ELR (cell line): ENCODE measurements at regions not wholly inside any gene's neighbourhood (a gene's known extent, or its start where the extent isn't known, plus 50 kb on each side); places are given as distances from the start of the nearest gene placed in this dataset.

Experiments
- DNase-seq: peaks from one replicate; pipeline ENCODE4 v3.0.0-alpha.2; 2015; ENCODE audit warnings: low read depth

DNA sequence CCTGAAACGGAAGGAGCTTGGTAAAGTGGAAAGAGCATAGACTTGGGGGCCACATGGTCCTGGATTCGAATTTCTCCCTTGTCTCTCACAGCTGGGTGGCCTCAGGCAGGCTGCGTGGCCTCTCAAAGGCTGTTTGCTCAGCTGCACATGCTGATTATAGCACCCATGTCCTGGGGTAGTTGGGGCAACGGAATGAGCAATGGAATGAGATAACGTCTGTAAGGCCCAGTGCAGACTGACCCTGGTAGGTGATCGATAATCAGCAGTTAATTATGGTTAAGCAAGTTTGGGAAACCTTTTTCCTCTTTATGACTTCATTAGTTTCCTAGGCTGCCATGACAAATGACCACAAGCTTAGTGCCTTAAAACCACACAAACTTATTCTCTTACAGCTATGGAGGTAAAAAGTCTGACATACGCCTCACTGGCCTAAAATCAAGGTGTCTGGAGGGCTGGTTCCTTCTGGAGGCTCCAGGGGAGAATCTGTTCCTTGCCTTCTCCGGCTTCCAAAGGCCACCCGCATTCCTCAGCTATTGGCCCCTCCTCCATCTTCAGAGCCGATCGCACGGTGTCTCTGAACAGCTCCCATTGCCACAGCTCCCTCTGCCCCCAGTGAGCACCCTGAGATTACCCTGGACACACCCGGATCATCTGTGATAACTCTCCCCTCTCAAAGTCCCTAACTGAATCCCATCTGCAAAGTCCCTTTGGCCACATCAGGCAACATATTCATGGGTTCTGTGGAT, 294.9 kb upstream of the FOXF1 start:
- no peak for DNase-seq

DNA sequence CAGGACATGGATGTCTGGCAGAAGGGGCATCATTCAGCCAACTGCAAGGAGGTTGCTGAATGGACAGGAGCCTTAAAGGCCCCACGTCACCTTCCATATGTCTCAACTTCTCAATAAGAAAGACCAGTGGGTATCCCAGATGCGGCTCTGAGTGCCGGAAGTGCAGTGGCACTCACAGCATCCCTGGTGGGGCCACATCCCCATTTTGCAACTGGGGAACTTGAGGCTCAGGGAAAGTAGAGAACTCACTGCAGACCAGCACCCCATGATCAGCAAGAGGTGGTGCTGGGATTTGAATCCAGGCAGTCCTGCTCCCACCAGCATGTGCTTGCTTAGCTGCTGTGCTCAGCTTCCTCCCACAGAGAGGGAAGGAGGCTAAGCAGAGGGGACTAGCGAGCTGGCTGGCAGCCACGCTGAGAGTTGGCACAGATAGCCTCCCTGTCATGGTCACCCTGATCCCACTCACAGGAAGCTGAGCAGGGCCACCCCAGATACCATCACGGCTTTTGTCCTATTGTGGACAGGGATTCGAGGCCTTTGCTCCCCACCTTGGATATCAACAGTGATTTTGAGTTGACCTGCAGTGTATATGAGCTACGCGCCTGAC, 294.2 kb upstream of the FOXF1 start:
- DNase-seq = no peak

DNA sequence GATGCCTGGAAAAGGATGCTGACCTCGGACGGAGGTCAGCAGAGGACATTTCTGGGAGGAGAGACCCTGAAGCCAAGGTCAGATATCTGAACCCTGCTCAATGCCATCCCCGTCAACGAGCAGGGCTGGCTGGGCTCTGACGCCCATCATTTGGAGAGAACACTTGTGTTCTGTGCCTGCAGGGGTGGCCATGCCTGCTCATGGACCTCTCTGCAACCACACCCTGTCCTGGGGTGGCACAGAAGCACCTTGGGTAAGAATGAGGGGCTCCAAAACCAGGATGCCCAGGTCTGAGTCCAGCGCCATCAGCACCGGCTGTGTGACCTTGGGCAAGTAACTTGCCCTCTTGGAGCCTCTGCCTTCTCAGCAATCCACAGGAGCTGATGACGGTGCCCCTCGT, 293.7 kb upstream of the FOXF1 start:
- no peak for DNase-seq

DNA sequence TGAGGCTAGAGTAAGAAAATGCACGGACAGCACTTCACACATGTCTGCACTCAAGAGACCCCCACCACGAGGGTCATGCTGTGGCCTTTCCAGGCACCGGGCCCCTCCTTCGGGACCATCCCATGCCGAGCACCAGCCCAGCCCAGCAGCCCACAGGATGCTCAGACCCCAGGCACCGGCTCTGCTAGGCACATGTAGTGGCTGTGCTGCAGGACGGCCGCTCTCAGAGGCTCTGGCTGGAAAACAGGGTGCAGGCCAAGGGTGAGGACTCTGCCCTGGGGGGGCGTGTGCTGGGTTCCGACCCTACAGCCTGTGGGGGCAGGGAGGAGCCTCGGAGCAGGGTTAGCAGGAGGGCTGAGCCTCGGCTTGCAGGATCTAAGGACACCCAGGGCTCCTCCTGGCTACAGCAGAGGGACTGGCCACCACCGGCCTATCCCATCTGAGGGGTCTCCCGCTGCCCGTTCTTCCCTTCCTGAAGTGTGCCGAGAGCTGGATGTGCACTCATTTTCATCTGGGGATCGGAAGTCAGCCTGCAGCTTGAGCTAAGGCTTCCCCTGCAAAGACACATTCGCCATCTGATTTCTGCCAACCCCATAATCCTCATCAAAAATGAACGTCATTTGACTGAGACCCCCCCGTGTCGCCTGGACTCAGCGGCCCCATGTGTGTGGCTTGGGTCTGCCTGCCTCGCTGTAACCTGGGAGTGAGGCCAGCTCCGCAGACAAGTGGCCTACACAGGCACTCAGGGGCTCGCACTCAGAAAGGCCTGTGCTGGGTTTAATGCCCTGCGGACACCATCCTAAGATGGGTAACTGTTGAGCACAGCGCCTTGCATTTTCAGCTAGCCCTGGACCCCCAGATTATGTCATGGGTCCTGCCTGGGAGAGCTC, 293.1 kb upstream of the FOXF1 start:
- no peak for DNase-seq

DNA sequence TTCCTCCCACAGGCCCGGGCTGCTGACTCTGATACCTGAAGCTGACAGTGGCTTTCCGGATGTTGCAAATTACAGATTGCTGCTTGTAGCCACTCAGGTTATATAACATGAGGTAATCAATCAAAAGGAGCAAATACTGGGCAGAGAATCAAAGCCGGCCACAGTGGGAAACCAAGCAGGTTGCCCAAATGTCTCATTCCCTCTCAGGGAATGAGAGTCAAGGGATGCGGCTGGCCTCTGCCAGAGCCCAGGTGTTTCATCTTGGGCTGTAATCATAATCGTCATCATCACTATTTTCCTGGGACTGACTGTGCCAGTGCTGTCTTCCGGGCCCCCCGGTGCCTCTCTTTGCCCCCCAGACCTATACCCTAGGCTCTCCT, 292.4 kb upstream of the FOXF1 start:
- no peak for DNase-seq

DNA sequence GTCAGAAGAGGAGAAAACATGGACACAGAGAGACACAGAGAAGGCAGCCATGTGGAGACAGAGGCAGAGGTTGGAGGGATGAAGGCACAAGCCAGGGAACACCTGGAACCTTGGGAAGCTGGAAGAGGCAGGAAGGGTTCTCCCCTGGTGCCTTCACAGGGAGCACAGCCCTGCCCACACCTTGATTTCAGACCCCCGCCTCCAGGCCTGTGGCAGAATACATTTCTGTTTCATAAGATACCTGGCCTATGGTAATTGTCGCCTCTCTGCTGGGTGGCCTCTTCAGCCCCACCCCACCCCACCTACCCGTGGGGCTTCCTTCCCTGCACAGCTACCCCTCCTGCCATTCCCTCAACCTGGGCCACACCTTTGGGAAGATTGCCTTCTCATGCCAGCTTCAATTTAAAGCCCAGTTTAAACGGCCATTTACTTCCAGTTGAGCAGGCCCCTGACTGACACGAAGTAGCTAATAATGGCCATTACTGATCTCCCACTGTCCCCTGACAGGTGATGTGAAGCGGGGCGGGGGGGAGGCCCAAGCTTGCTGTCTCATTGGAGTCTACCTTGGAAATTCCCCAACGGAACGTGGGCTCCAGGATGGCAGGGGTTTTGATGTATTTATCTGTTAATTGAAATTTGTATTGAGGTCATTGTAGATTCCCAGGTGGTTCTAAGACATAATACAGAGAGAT, 291.7 kb upstream of the FOXF1 start:
- no peak for DNase-seq

DNA sequence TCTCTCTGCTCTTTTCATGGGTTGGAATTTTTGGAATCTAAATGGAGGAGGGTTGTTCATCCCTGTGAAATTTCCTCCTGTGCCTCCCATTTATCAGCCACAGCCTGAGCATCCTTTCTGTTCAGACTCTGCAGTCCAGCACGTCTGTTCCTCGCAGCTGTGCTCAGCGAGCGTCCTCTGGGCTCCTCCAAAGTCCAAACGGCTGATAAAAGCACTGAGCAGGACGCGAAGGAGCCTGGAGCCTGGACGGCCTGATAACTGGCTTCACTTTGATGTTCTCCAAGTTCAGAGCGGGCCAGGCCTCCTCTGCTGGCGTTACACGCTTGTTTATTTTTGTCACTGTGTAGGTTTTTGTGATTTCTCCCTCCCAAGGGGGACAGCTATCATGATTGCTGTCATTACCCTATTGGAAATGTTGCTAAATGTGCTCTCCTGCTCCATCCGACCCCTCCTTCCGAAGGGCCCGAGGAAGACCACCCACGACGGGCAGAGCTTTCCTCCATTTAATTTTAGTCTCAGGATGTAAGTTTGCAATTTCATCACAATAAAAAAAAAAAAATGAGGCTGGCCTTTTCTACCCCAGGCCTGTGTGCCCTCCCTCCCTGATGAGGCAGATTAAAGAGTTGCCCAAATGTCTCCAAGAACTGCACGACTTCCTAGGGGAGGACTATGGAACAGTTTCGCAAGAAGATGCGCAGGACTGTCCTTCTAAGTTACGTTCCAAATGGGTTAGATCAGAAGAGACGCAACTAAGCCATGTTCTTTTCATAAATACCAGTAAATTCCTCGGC, 290.5 kb upstream of the FOXF1 start:
- no peak for DNase-seq

DNA sequence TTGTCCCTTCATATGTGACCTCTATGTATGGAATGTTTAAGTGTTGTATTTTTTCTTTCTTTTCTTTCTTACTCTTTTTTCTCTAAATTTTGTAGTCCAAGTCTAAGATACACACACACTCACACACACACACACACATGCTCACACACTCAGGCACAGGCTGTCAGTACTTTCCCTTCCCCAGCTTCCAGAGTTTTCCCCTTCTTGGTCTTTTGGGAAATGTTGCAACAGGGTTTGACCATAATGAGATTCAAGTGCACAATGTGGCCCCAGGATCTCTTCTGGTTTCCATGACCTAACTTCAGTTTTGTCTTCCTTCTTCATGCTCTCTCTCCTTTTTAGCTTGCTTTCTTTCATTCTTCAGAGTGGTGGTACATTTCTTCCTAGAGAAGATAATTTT, 289.8 kb upstream of the FOXF1 start:
- no peak for DNase-seq

DNA sequence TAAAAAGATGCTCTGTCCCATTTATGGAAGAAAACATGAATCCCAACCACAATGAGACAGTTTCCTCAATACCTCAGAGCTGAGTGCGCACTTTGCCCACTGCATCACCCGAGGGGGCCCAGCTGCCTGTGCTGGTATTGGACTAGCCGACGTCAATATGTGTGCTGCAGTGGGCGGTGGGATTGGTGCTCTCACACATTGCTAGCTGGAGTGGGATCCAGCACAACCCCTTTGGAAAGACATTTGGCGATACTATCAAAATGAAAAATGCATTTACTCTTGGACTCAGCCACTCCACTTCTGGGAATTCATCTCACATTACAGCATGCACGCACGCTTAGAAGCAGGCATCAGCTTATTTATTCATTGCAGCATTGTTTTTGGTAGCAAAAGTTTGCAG, 289.2 kb upstream of the FOXF1 start:
- peak; percentile 13 for DNase-seq

DNA sequence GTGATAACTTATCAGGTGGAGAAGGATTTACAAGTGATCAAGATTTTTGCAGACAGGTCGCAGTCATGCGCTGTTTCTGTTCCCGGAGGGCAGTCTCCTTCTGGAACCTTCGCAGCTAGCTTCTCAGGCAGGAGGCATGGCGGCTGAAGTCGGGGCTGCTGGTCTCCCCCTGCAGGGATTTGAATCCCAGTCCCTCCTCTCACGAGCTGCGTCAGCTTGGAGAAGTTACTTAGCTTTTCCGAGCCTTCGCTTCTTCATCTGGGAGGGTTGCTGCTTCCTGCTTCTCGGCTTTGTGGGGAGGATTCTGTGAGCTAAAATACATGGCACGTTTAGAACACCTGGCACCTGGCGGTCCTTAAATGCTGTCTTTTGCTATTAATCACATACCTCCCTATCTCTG, 287.8 kb upstream of the FOXF1 start:
- DNase-seq = peak; percentile 65

DNA sequence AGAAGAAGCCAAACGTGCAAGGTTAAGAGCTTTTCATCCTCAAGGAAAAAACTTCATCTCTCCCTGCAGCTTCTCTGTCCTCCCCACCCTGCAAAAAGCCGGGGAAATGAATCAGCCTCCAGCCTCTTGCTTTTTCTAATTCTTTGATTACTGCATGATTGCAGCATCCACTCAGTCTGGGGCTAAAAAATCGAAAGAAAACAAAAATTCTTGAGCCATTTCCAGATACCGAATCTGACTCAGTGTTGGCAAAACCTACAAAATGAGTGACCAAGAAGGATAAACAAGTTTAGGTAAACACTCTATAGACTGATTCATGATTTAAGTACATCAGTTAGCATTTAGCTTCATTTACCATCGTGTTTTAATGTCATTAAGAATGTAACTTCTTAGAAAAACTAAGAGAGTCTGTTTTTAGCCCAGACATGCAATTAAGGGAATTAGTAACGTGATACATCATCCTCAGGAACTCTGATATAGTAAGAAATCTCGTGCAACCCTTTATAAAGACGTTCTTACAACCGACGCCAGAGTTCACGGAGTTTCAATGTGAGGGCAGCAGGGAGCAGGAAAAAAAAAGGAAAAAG, 287.3 kb upstream of the FOXF1 start:
- peak; percentile 88 for DNase-seq

DNA sequence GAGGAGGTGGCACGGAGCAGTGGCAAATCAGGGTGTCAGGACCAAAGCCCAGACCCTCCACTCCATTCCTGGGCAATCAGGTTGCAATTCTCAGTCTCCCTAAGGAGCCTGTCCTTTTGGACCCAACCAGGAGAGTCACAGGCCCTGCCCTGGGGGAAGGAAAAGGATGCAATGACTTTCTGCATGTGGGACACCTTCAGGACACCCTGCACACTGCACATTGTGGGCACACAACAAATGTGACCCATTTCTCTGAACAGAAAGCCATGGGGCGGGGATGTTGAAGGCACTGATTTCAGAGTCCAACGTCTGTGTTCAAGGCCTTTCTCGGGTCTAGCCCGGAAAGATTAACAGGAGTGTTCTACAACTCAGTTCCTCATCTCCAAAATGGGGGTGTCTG, 286.2 kb upstream of the FOXF1 start:
- DNase-seq = peak; percentile 18

DNA sequence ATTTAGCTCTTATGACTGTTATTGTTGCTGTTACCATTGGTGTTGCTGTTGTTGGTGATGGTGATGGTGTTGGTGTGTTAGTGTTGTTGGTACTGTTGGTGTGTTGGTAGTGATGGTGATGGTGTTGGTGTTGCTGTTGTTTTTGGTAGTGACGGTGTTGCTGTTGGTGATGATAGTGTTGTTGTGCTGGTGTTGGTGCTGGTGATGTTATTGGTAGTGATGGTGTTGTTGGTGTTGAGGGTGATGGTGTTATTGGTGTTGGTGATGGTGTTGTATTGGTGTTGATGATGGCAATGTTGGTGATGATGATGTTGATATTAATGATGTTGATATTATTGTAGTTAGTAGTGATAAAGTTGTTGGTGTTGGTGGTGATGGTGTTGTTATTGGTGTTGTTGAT, 285.7 kb upstream of the FOXF1 start:
- no peak for DNase-seq

DNA sequence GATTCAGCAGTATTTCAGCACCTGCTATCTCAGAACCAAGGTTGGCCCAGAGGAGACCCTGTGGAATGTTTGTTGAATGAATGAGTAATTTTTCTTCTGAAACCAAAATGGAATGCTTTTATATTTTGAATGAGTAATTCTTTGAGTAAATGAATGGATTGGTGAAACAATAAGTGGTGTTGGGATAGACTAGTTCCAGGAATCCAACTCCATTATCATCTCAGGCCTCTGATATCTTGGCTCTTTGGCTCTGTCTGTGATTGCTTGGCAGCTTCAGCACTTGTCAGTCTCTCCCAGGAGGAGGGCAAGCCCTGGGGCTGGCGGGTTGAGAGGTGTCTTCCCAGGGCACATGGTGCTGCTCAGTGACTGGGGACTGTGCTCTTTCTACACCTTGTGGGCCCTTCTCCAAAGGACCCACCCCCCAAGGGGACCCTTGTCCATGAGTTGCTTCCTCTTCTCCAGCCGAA, 284.4 kb upstream of the FOXF1 start:
- DNase-seq = peak; percentile 10

DNA sequence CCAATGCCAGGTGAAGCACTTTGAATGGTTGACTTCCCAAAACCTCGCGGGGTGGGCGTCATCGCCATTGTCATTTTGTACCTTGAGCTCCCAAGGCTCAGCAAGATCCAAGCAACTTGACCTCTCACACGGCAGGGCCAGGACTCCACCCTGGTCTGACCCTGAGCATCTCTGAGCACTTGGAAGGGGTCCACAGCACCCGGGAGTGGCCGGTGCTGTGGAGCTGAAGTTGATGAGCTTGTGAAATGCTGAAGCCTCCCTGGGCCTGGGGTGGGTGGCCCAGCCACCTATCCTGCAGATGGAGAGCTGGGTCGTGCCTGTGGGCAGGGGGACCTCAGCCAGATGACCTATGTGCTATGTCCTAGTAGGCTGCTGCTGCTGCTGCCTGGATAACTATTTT, 283.3 kb upstream of the FOXF1 start:
- DNase-seq = no peak

DNA sequence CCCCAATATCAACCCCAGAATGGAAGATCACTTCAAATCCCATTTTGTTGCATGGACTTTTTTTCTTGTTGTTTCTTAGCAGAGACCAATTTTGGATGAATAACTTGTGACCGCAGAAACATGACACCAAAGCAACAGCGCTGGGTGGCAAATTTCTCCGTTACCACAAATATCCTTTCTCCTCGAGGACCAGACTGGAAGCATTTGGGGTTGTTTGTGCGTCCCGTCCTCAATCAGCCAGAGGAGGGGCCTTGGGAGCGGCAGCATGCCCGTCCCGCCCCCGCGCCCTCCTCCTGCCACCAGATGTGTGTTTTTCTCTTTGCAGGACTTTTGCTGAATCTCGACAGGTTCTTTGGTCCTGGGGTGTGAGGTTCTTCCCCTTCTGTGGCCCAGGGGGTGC, 282.5 kb upstream of the FOXF1 start:
- peak; percentile 34 for DNase-seq

DNA sequence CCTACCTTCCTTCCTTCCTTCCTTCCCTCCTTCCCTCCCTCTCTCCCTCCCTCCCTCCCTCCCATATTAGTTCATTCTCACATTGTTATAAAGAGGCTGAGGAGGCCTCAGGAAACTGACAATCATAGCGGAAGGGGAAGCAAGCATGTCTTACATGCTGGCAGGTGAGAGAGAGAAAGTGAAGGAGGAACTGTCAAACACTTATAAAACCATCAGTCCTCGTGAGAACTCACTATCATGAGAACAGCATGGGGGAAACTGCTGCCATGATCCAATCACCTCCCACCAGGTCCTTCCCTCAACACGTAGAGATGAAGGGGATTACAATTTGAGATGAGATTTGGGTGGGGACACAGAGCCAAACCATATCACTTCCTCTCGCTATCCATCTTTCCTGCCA, 281.6 kb upstream of the FOXF1 start:
- no peak for DNase-seq

DNA sequence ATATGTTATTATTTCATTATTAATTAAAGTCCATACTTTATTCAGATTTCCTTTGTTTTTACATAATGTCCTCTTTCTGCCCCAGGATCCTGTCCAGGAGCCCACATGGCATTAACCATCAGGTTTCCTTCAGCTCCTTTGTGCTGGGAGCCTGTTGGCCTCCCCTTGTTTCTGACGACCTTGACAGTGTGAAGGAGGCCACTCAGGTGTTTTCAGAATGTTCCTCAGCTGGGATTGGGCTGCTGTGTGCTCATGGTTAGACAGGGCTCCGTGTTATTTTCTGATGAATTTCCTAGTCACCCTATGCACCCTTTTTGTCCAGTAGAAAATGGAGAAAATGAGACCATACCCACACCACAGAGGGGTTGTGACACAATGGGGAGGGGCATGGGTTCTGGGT, 281.0 kb upstream of the FOXF1 start:
- DNase-seq = no peak

DNA sequence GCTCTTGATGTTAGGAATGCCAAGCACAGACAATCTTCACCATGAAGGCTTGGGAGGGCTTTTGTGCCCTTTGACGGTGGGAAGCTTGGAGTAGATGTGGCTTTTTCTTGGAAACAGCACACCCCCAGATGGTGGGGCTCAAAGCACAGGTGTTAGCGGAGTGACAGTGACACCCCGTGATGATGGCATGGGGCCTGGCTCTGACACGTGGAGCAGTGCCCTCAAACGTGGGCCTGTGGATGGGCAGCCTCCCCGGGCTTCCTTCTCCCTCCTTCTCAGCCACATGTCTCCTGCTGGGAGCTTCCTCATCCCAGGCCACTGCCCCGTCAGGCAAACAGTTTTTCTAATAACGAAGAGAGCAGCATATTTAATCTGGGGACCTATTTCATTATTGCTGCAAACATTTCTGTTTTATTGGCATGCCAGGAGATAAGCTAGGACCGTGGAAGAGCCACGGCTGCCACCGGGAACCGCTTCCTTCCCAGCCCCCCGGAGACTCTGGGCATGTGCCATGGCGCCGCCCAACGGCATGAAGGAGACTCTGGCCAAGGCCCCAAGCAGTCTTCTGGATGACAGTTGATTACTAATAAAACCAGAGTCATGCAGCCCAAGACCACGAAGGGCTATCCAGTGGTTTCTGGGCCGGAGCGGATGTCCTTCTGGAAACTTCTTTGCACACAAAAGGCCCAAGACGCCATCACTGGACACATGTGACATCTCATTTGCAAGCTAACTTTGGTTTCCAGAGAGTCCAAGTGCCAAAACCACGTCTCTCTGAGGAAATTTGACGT, 280.3 kb upstream of the FOXF1 start:
- no peak for DNase-seq

DNA sequence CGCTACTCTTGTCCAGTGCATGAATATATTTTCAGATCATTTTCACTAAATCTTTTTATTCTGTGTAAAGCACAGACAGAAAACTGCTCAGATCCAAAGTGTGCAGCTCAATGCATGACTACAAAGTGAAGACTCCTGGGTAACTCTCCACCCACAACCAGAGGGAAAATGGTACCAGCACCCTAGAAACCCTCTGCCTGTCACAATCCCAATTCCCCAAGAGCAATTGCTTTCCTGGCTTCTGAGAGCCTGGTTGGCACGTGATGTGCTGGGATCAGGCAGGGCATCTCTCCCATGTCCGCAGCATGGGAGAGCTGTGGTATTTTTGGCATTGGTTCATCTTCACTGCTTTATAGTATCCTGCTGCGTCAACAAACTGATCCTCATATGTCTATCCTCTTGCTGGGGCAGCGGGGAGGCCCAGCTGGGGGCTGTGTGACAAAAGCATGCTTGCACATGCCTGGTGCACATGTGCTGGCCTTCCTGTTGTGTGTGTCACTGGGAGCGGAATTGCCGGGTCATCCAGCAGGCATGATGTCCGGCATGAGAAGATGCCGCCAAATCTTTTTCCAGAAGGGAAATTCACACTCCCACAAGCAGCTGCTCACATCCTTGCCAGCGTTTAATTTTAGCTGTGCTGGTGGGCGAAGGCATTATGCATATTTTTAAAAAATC, 278.9 kb upstream of the FOXF1 start:
- DNase-seq = no peak
